ENCODE measurements at regions not wholly inside any gene's neighbourhood (a gene's known extent, or its start where the extent isn't known, plus 50 kb on each side); places are given as distances from the start of the nearest gene placed in this dataset.

GRCh38 chr7:41481353-41481752, 221.5 kb downstream of the INHBA start:
- H3K4me3 ChIP-seq = no peak overlapping the region
- H3K9me3 ChIP-seq (ENCODE audit: control insufficient read depth in 4 of 4, insufficient read depth in 3 of 4, low read length in 3 of 4) = peaks cover 0 to 7% (median 3%) of the 10 kb centered on the region in 4 donors
- TF ChIP-seq, protein P1, sequence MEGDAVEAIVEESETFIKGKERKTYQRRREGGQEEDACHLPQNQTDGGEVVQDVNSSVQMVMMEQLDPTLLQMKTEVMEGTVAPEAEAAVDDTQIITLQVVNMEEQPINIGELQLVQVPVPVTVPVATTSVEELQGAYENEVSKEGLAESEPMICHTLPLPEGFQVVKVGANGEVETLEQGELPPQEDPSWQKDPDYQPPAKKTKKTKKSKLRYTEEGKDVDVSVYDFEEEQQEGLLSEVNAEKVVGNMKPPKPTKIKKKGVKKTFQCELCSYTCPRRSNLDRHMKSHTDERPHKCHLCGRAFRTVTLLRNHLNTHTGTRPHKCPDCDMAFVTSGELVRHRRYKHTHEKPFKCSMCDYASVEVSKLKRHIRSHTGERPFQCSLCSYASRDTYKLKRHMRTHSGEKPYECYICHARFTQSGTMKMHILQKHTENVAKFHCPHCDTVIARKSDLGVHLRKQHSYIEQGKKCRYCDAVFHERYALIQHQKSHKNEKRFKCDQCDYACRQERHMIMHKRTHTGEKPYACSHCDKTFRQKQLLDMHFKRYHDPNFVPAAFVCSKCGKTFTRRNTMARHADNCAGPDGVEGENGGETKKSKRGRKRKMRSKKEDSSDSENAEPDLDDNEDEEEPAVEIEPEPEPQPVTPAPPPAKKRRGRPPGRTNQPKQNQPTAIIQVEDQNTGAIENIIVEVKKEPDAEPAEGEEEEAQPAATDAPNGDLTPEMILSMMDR (IDR thresholded peaks at IDR 0.05; ENCODE audit: control extremely low read depth, extremely low read depth) = no peak
- no peak overlapping the region for H3K27ac ChIP-seq (ENCODE audit: low read depth in 1 of 2, low read length in 1 of 2)
- H3K9ac ChIP-seq (ENCODE audit: insufficient read depth in 1 of 2, low read length in 2 of 2) = no peak overlapping the region
- H3K36me3 ChIP-seq (ENCODE audit: control insufficient read depth in 4 of 4, insufficient read depth in 4 of 4, low read length in 4 of 4) = no peaks in the 10 kb centered on the region
- no peak for ATAC-seq (ENCODE audit: insufficient read depth, low FRiP score)
- peaks cover 0 to 3% (median 0%) of the 10 kb centered on the region in 5 donors for H3K4me1 ChIP-seq (ENCODE audit: control insufficient read depth in 5 of 5, insufficient read depth in 5 of 5, low read length in 5 of 5)
- no peak for DNase-seq
- peaks cover 0 to 11% (median 0%) of the 10 kb centered on the region in 3 donors for H3K27me3 ChIP-seq (ENCODE audit: control insufficient read depth in 3 of 3, insufficient read depth in 3 of 3, low read length in 2 of 3)

- TF ChIP-seq, protein P1 (IDR thresholded peaks at IDR 0.05; ENCODE audit: control extremely low read depth, extremely low read depth) = no peak
- 14 to 37% methylated on average over 3 of the region's 3 CpGs for WGBS, 2 donors
These were observed 224.7 kb downstream of the INHBA start for GRCh38 chr7:41478187-41478586.

DNA sequence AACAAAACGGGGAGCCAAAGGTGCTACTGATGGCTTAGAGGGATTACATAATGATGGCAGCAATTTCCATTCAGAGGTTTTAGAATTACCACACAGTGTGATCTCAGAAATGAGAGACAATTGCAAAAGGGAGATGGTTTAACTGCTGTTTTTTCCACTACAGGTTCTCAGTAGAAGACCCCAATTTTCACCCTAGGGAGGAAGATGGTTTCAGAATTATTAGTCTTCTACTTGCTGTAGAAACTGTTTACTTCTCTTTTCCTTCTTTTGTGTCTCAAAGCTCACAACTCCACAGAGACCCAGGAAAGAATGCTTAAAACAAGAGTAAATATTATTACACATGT, 226.5 kb downstream of the INHBA start:
- H3K27me3 ChIP-seq (ENCODE audit: control insufficient read depth in 3 of 3, insufficient read depth in 3 of 3, low read length in 2 of 3) = peaks cover 0 to 10% (median 0%) of the 10 kb centered on the region in 3 donors
- H3K9me3 ChIP-seq (ENCODE audit: control insufficient read depth in 4 of 4, insufficient read depth in 3 of 4, low read length in 3 of 4) = peaks cover 0 to 5% (median 3%) of the 10 kb centered on the region in 4 donors
- H3K4me3 ChIP-seq = no peak overlapping the region
- TF ChIP-seq, protein P1 (IDR thresholded peaks at IDR 0.05; ENCODE audit: control extremely low read depth, extremely low read depth) = no peak
- DNase-seq (no peak), ATAC-seq (ENCODE audit: insufficient read depth, low FRiP score) (no peak)
- no peak overlapping the region for H3K27ac ChIP-seq (ENCODE audit: low read depth in 1 of 2, low read length in 1 of 2)
- 9 to 31% methylated on average over 1 of the region's 1 CpG for WGBS, 2 donors
- H3K9ac ChIP-seq (ENCODE audit: insufficient read depth in 1 of 2, low read length in 2 of 2) = no peak overlapping the region
- peaks cover 0 to 5% (median 0%) of the 10 kb centered on the region in 5 donors for H3K4me1 ChIP-seq (ENCODE audit: control insufficient read depth in 5 of 5, insufficient read depth in 5 of 5, low read length in 5 of 5)
- no peaks in the 10 kb centered on the region for H3K36me3 ChIP-seq (ENCODE audit: control insufficient read depth in 4 of 4, insufficient read depth in 4 of 4, low read length in 4 of 4)

More at GRCh38 chr7:41478187-41478586, 224.7 kb downstream of the INHBA start:
- DNase-seq = no peak
- no peaks in the 10 kb centered on the region for H3K36me3 ChIP-seq (ENCODE audit: control insufficient read depth in 4 of 4, insufficient read depth in 4 of 4, low read length in 4 of 4)
- H3K27me3 ChIP-seq (ENCODE audit: control insufficient read depth in 3 of 3, insufficient read depth in 3 of 3, low read length in 2 of 3) = peaks cover 0 to 8% (median 0%) of the 10 kb centered on the region in 3 donors
- H3K27ac ChIP-seq (ENCODE audit: low read depth in 1 of 2, low read length in 1 of 2) = no peak overlapping the region
- H3K9me3 ChIP-seq (ENCODE audit: control insufficient read depth in 4 of 4, insufficient read depth in 3 of 4, low read length in 3 of 4) = peaks cover 0 to 5% (median 3%) of the 10 kb centered on the region in 4 donors
- H3K9ac ChIP-seq (ENCODE audit: insufficient read depth in 1 of 2, low read length in 2 of 2) = no peak overlapping the region
- no peak for ATAC-seq (ENCODE audit: insufficient read depth, low FRiP score)
- H3K4me3 ChIP-seq = no peak overlapping the region
- H3K4me1 ChIP-seq (ENCODE audit: control insufficient read depth in 5 of 5, insufficient read depth in 5 of 5, low read length in 5 of 5) = peaks cover 0 to 5% (median 0%) of the 10 kb centered on the region in 5 donors
